Thymus (tissue), 11 donors: ENCODE measurements at regions not wholly inside any gene's neighbourhood (a gene's known extent, or its start where the extent isn't known, plus 50 kb on each side); places are given as distances from the start of the nearest gene placed in this dataset.

Experiments
- DNase-seq, 9 donors: peaks; one replicate each; pipeline ENCODE4 v3.0.0-alpha.2; 2013; ENCODE audit warnings: low spot score in 9 of 9, low read depth in 6 of 9, missing footprints in 1 of 9
- H3K27ac ChIP-seq, 2 donors: one replicate each; pipeline ENCODE4 v1.5.1; 2013; ENCODE audit warnings: control low read depth in 1 of 2, low read depth in 1 of 2, low read length in 1 of 2, mild to moderate bottlenecking in 1 of 2, moderate library complexity in 1 of 2
- H3K27me3 ChIP-seq, 2 donors: one replicate each; pipeline ENCODE4 v1.5.1; 2013; ENCODE audit warnings: low read length in 1 of 2; ENCODE audit not compliant: control insufficient read depth in 2 of 2, insufficient read depth in 1 of 2
- H3K36me3 ChIP-seq, 2 donors: one replicate each; pipeline ENCODE4 v1.5.1; 2013; ENCODE audit warnings: low read length in 1 of 2, mild to moderate bottlenecking in 1 of 2, moderate library complexity in 1 of 2; ENCODE audit not compliant: control insufficient read depth in 2 of 2, insufficient read depth in 2 of 2
- H3K4me1 ChIP-seq, 2 donors: one replicate each; pipeline ENCODE4 v1.5.1; 2013; ENCODE audit warnings: low read length in 2 of 2; ENCODE audit not compliant: control insufficient read depth in 2 of 2, insufficient read depth in 2 of 2
- H3K4me3 ChIP-seq, 2 donors: one replicate each; pipeline ENCODE4 v1.5.1; 2013; ENCODE audit warnings: low read length in 2 of 2, control low read depth in 1 of 2, mild to moderate bottlenecking in 1 of 2
- H3K9me3 ChIP-seq, 2 donors: one replicate each; pipeline ENCODE4 v1.5.1; 2013; ENCODE audit warnings: low read length in 1 of 2, mild to moderate bottlenecking in 1 of 2; ENCODE audit not compliant: control insufficient read depth in 2 of 2, insufficient read depth in 1 of 2
- WGBS: extraction: QIAGEN DNeasy Blood & Tissue Kit; methylation state at CpG from one replicate; pipeline ENCODE4 v1.1.7; 2013; 5-methylcytosine and 5-hydroxymethylcytosine counted together
- donor health status: healthy.

GRCh38 chr7:96605045-96605716 lies 104.5 kb downstream of the SEM1 start:
- DNase-seq = no peak
- Histone ChIP-seq H3K4me1 (no peaks in the 10 kb centered on the region), H3K36me3 (no peaks in the 10 kb centered on the region), H3K4me3 (no peak overlapping the region), H3K27me3 (no peaks in the 10 kb centered on the region), H3K27ac (no peak overlapping the region), H3K9me3 (no peaks in the 10 kb centered on the region)
- WGBS = 95% methylated on average over 2 of the region's 2 CpGs

DNA sequence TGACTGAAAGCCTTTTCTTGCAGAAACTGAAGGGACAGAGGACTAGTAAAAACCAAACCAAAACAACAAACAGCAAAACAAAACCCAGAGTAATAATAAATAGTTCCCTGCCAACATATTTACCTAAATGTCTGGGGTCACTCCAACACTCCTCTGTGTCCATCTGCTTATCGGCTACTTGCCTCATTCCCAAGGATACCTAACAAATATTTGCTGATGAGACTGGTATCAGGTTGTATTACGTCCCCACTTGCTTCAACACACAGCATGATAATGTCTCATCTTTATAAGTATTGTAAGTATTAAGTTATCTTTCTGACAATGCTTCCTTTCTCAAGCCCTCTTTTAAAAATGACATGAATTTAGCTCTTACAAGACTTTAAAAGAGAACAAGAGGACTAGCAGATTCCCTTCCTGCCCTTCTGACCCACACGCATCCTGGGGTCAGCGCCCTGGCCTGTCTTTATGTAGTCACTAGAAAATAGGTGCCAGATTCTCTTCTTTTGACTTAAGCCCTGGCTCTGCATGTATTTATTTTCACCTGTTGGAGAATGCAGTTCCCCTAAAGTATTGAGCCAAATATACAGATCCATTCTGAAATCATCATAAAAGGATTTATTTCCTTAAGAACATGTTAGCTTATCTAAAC lies 110.2 kb downstream of the SEM1 start:
- WGBS = 81% methylated on average over 4 of the region's 4 CpGs
- no peaks in the 10 kb centered on the region for H3K27me3 ChIP-seq
- DNase-seq = no peak
- H3K36me3 ChIP-seq = no peaks in the 10 kb centered on the region
- no peaks in the 10 kb centered on the region for H3K9me3 ChIP-seq
- no peak overlapping the region for H3K27ac ChIP-seq
- H3K4me1 ChIP-seq = no peaks in the 10 kb centered on the region
- H3K4me3 ChIP-seq = no peak overlapping the region

DNA sequence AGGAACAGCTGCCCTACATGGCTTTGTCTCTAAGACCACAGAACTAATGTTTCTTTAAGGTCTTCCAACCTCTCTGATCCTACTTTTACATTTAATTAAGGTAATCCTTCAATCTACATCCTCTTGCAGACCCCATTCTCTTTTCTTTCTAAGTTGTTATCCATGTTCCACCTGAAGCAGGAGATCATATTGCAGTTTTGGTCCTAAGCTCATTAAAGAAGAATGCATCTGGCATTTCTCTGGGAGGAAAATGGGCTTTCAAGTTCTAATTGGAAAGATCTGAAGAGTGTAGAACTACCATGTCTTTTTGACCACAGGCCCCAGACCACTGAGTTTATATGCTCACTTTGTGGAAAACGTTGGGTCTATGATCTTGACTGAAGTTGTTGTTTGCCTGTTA lies 111.2 kb downstream of the SEM1 start:
- WGBS = 72% methylated on average over 1 of the region's 1 CpG

GRCh38 chr7:96596120-96596826 lies 113.4 kb downstream of the SEM1 start:
- no peak for DNase-seq
- no peaks in the 10 kb centered on the region for H3K27me3 ChIP-seq
- H3K9me3 ChIP-seq = no peaks in the 10 kb centered on the region
- no peaks in the 10 kb centered on the region for H3K4me1 ChIP-seq
- 55% methylated on average over 6 of the region's 6 CpGs for WGBS
- H3K36me3 ChIP-seq = no peaks in the 10 kb centered on the region
- H3K27ac ChIP-seq = no peak overlapping the region
- H3K4me3 ChIP-seq = no peak overlapping the region

More for the DNA sequence above, 111.2 kb downstream of the SEM1 start:
- Histone ChIP-seq H3K36me3 (no peaks in the 10 kb centered on the region), H3K27ac (no peak overlapping the region), H3K9me3 (no peaks in the 10 kb centered on the region), H3K27me3 (no peaks in the 10 kb centered on the region), H3K4me1 (no peaks in the 10 kb centered on the region), H3K4me3 (no peak overlapping the region)
- no peak for DNase-seq

GRCh38 chr7:96591900-96592676 lies 117.6 kb downstream of the SEM1 start:
- H3K36me3 ChIP-seq = no peaks in the 10 kb centered on the region
- DNase-seq = no peak
- no peak overlapping the region for H3K27ac ChIP-seq
- WGBS = 59% methylated on average over 15 of the region's 15 CpGs
- no peaks in the 10 kb centered on the region for H3K4me1 ChIP-seq
- H3K4me3 ChIP-seq = no peak overlapping the region
- H3K9me3 ChIP-seq = no peaks in the 10 kb centered on the region
- H3K27me3 ChIP-seq = no peaks in the 10 kb centered on the region

DNA sequence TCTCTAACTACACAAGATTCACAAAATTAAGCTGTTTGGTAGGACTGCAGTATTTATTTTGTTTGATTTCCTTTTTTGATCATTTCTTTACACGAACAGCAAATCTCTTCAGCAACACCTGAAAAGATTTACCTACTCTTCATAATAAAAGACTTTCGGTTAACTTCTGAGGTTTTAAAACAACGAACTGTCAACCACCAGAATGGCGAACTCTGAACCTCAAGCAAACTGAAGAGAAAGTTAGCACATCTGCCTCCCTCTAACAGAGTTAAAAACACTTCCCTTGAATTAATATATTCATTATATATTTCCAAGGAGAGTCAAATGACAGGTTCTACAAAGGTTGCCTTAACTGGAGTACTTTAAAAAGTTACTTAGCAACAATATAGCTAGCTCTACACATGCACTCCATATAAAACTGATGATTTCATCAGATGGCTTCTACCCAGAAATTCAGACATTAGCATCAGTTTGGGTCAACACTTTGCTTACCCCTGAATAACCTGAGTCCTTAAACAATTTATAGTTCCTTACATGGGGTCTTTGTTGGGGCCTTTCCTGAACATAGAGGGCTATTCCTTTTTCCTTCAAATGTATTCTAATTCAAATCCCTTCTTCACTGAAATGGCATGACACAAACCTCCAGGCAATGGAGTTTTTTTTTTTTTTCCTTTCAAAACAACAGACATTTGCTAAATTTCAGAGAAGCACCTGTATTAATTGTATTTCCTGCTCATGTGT lies 118.3 kb downstream of the SEM1 start:
- no peaks in the 10 kb centered on the region for H3K9me3 ChIP-seq
- no peaks in the 10 kb centered on the region for H3K27me3 ChIP-seq
- H3K4me1 ChIP-seq = no peaks in the 10 kb centered on the region
- H3K36me3 ChIP-seq = no peaks in the 10 kb centered on the region
- no peak overlapping the region for H3K4me3 ChIP-seq
- WGBS = 40% methylated on average over 4 of the region's 4 CpGs
- peak in 1 of 9 donors; percentile 7 for DNase-seq
- H3K27ac ChIP-seq = no peak overlapping the region

DNA sequence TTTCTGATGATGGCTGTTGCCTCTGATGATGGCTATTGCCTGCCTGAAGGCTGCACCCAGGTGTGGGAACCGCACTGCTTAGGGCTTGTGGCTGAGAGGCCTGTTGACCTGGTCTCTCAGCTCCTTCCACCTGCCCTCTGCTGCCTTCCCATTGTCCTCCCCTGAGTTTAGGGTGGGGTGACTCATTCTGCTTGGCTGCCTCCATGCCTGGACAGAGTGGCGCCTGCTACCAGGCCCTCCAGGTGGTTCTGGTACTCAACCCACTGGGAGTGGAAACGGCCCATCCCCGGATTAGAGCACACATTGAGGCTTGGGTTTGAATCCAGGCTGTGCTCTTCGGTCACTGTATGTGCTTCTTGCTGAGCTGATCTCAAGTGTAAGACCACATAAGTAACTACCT lies 120.6 kb downstream of the SEM1 start:
- no peak overlapping the region for H3K27ac ChIP-seq
- no peaks in the 10 kb centered on the region for H3K4me1 ChIP-seq
- DNase-seq = no peak
- H3K27me3 ChIP-seq = no peaks in the 10 kb centered on the region
- no peak overlapping the region for H3K4me3 ChIP-seq
- H3K36me3 ChIP-seq = no peaks in the 10 kb centered on the region
- no peaks in the 10 kb centered on the region for H3K9me3 ChIP-seq
- 94% methylated on average over 5 of the region's 5 CpGs for WGBS

- H3K36me3 ChIP-seq = no peaks in the 10 kb centered on the region
- no peak overlapping the region for H3K27ac ChIP-seq
- H3K9me3 ChIP-seq = no peaks in the 10 kb centered on the region
- H3K4me3 ChIP-seq = no peak overlapping the region
- H3K27me3 ChIP-seq = no peaks in the 10 kb centered on the region
- H3K4me1 ChIP-seq = no peaks in the 10 kb centered on the region
- DNase-seq = no peak
Measured at GRCh38 chr7:96579119-96579518, 130.5 kb downstream of the SEM1 start.
